ENCODE measurements at regions not wholly inside any gene's neighbourhood (a gene's known extent, or its start where the extent isn't known, plus 50 kb on each side); places are given as distances from the start of the nearest gene placed in this dataset.

- no peak overlapping the region for H3K18ac ChIP-seq (ENCODE audit: low read length)
- H4K8ac ChIP-seq (ENCODE audit: low read depth, low read length): no peak overlapping the region
- WGBS (ENCODE audit: extremely low coverage, insufficient coverage, low lambda C conversion rate): no CpG with 5 or more reads among the region's 3 CpGs
- H3K56ac ChIP-seq (ENCODE audit: low read length): no peak overlapping the region
- no peaks in the 10 kb centered on the region for H3K27me3 ChIP-seq (ENCODE audit: insufficient read depth, low read length, poor library complexity)
- H3K4me3 ChIP-seq (ENCODE audit: low read length): no peak overlapping the region
- no peak overlapping the region for H2AK5ac ChIP-seq (ENCODE audit: low read length)
- no peak overlapping the region for H3K27ac ChIP-seq (ENCODE audit: low read depth, low read length)
- no peak overlapping the region for H2BK5ac ChIP-seq (ENCODE audit: low read length)
- H2BK120ac ChIP-seq (ENCODE audit: low read depth, low read length): no peak overlapping the region
- H3K36me3 ChIP-seq (ENCODE audit: control insufficient read depth, insufficient read depth, low read length): no peaks in the 10 kb centered on the region
- no peak overlapping the region for H4K5ac ChIP-seq (ENCODE audit: low read length)
- H3K79me1 ChIP-seq (ENCODE audit: low read length): no peaks in the 10 kb centered on the region
- H3K4me2 ChIP-seq (ENCODE audit: low read length): no peak overlapping the region
- no peak overlapping the region for H3K23ac ChIP-seq (ENCODE audit: low read length)
- H3K79me2 ChIP-seq (ENCODE audit: control insufficient read depth, insufficient read depth, low read length): no peaks in the 10 kb centered on the region
- H2BK15ac ChIP-seq (replicated peaks; ENCODE audit: low read depth): no peak overlapping the region
- no peaks in the 10 kb centered on the region for H3K4me1 ChIP-seq (ENCODE audit: control insufficient read depth, low read depth, low read length)
- no peak for DNase-seq
- no peak overlapping the region for H3K9ac ChIP-seq (ENCODE audit: low read length)
- H3K4ac ChIP-seq (ENCODE audit: low read depth, low read length): no peak overlapping the region
Observed at GRCh38 chr6:148116001-148116400, 226.6 kb upstream of the SASH1 start.

GRCh38 chr6:148118244-148118643, 224.4 kb upstream of the SASH1 start:
- no peak overlapping the region for H3K27ac ChIP-seq (ENCODE audit: low read depth, low read length)
- no peak overlapping the region for H3K4me3 ChIP-seq (ENCODE audit: low read length)
- H3K79me1 ChIP-seq (ENCODE audit: low read length): no peaks in the 10 kb centered on the region
- H2BK5ac ChIP-seq (ENCODE audit: low read length): no peak overlapping the region
- no peak overlapping the region for H3K23ac ChIP-seq (ENCODE audit: low read length)
- WGBS (ENCODE audit: extremely low coverage, insufficient coverage, low lambda C conversion rate): no CpG with 5 or more reads among the region's 1 CpG
- no peak overlapping the region for H2BK120ac ChIP-seq (ENCODE audit: low read depth, low read length)
- H4K8ac ChIP-seq (ENCODE audit: low read depth, low read length): no peak overlapping the region
- H3K4me1 ChIP-seq (ENCODE audit: control insufficient read depth, low read depth, low read length): no peaks in the 10 kb centered on the region
- H2AK5ac ChIP-seq (ENCODE audit: low read length): no peak overlapping the region
- H2BK15ac ChIP-seq (replicated peaks; ENCODE audit: low read depth): no peak overlapping the region
- no peaks in the 10 kb centered on the region for H3K36me3 ChIP-seq (ENCODE audit: control insufficient read depth, insufficient read depth, low read length)
- H3K27me3 ChIP-seq (ENCODE audit: insufficient read depth, low read length, poor library complexity): no peaks in the 10 kb centered on the region
- H3K79me2 ChIP-seq (ENCODE audit: control insufficient read depth, insufficient read depth, low read length): no peaks in the 10 kb centered on the region
- no peak for DNase-seq
- H3K9ac ChIP-seq (ENCODE audit: low read length): no peak overlapping the region
- no peak overlapping the region for H3K18ac ChIP-seq (ENCODE audit: low read length)
- no peak overlapping the region for H3K4ac ChIP-seq (ENCODE audit: low read depth, low read length)
- H3K56ac ChIP-seq (ENCODE audit: low read length): no peak overlapping the region
- H4K5ac ChIP-seq (ENCODE audit: low read length): no peak overlapping the region
- H3K4me2 ChIP-seq (ENCODE audit: low read length): no peak overlapping the region

- DNase-seq: no peak
- Histone ChIP-seq H3K79me1 (ENCODE audit: low read length) (no peaks in the 10 kb centered on the region), H4K8ac (ENCODE audit: low read depth, low read length) (no peak overlapping the region), H3K27ac (ENCODE audit: low read depth, low read length) (no peak overlapping the region), H3K4me1 (ENCODE audit: control insufficient read depth, low read depth, low read length) (no peaks in the 10 kb centered on the region), H3K36me3 (ENCODE audit: control insufficient read depth, insufficient read depth, low read length) (no peaks in the 10 kb centered on the region), H2BK5ac (ENCODE audit: low read length) (no peak overlapping the region), H3K4me2 (ENCODE audit: low read length) (no peak overlapping the region), H3K4ac (ENCODE audit: low read depth, low read length) (no peak overlapping the region), H2AK5ac (ENCODE audit: low read length) (no peak overlapping the region), H3K18ac (ENCODE audit: low read length) (no peak overlapping the region), H3K23ac (ENCODE audit: low read length) (no peak overlapping the region), H3K56ac (ENCODE audit: low read length) (no peak overlapping the region), H2BK120ac (ENCODE audit: low read depth, low read length) (no peak overlapping the region), H3K9ac (ENCODE audit: low read length) (no peak overlapping the region), H4K5ac (ENCODE audit: low read length) (no peak overlapping the region), H3K4me3 (ENCODE audit: low read length) (no peak overlapping the region), H2BK15ac (replicated peaks; ENCODE audit: low read depth) (no peak overlapping the region), H3K27me3 (ENCODE audit: insufficient read depth, low read length, poor library complexity) (no peaks in the 10 kb centered on the region), H3K79me2 (ENCODE audit: control insufficient read depth, insufficient read depth, low read length) (no peaks in the 10 kb centered on the region)
- WGBS (ENCODE audit: extremely low coverage, insufficient coverage, low lambda C conversion rate): no CpG with 5 or more reads among the region's 6 CpGs
Observed at GRCh38 chr6:148128014-148128730, 214.5 kb upstream of the SASH1 start.

- Histone ChIP-seq H3K36me3 (ENCODE audit: control insufficient read depth, insufficient read depth, low read length) (no peaks in the 10 kb centered on the region), H3K56ac (ENCODE audit: low read length) (no peak overlapping the region), H3K4ac (ENCODE audit: low read depth, low read length) (no peak overlapping the region), H2AK5ac (ENCODE audit: low read length) (no peak overlapping the region), H3K27me3 (ENCODE audit: insufficient read depth, low read length, poor library complexity) (no peaks in the 10 kb centered on the region), H3K79me2 (ENCODE audit: control insufficient read depth, insufficient read depth, low read length) (no peaks in the 10 kb centered on the region), H3K79me1 (ENCODE audit: low read length) (no peaks in the 10 kb centered on the region), H3K9ac (ENCODE audit: low read length) (no peak overlapping the region), H2BK15ac (replicated peaks; ENCODE audit: low read depth) (no peak overlapping the region), H3K23ac (ENCODE audit: low read length) (no peak overlapping the region), H2BK5ac (ENCODE audit: low read length) (no peak overlapping the region), H3K4me3 (ENCODE audit: low read length) (no peak overlapping the region), H3K27ac (ENCODE audit: low read depth, low read length) (no peak overlapping the region), H4K8ac (ENCODE audit: low read depth, low read length) (no peak overlapping the region), H4K5ac (ENCODE audit: low read length) (no peak overlapping the region), H3K18ac (ENCODE audit: low read length) (no peak overlapping the region), H3K4me2 (ENCODE audit: low read length) (no peak overlapping the region), H3K4me1 (ENCODE audit: control insufficient read depth, low read depth, low read length) (no peaks in the 10 kb centered on the region), H2BK120ac (ENCODE audit: low read depth, low read length) (no peak overlapping the region)
- DNase-seq: no peak
- no CpG with 5 or more reads among the region's 6 CpGs for WGBS (ENCODE audit: extremely low coverage, insufficient coverage, low lambda C conversion rate)
Observed at GRCh38 chr6:148134592-148134991, 208.0 kb upstream of the SASH1 start.

- no peaks in the 10 kb centered on the region for H3K4me1 ChIP-seq (ENCODE audit: control insufficient read depth, low read depth, low read length)
- H3K23ac ChIP-seq (ENCODE audit: low read length): no peak overlapping the region
- H3K27me3 ChIP-seq (ENCODE audit: insufficient read depth, low read length, poor library complexity): no peaks in the 10 kb centered on the region
- no peak overlapping the region for H3K27ac ChIP-seq (ENCODE audit: low read depth, low read length)
- H2BK15ac ChIP-seq (replicated peaks; ENCODE audit: low read depth): no peak overlapping the region
- H4K8ac ChIP-seq (ENCODE audit: low read depth, low read length): no peak overlapping the region
- no peak overlapping the region for H3K4me3 ChIP-seq (ENCODE audit: low read length)
- no peak overlapping the region for H2BK120ac ChIP-seq (ENCODE audit: low read depth, low read length)
- H2BK5ac ChIP-seq (ENCODE audit: low read length): no peak overlapping the region
- no peak overlapping the region for H3K4ac ChIP-seq (ENCODE audit: low read depth, low read length)
- H3K79me1 ChIP-seq (ENCODE audit: low read length): no peaks in the 10 kb centered on the region
- no peaks in the 10 kb centered on the region for H3K79me2 ChIP-seq (ENCODE audit: control insufficient read depth, insufficient read depth, low read length)
- no peak overlapping the region for H2AK5ac ChIP-seq (ENCODE audit: low read length)
- H3K9ac ChIP-seq (ENCODE audit: low read length): no peak overlapping the region
- H3K56ac ChIP-seq (ENCODE audit: low read length): no peak overlapping the region
- no peak overlapping the region for H4K5ac ChIP-seq (ENCODE audit: low read length)
- WGBS (ENCODE audit: extremely low coverage, insufficient coverage, low lambda C conversion rate): no CpG with 5 or more reads among the region's 4 CpGs
- DNase-seq: no peak
- H3K4me2 ChIP-seq (ENCODE audit: low read length): no peak overlapping the region
- no peak overlapping the region for H3K18ac ChIP-seq (ENCODE audit: low read length)
- no peaks in the 10 kb centered on the region for H3K36me3 ChIP-seq (ENCODE audit: control insufficient read depth, insufficient read depth, low read length)
Observed at GRCh38 chr6:148136586-148136985, 206.1 kb upstream of the SASH1 start.

DNA sequence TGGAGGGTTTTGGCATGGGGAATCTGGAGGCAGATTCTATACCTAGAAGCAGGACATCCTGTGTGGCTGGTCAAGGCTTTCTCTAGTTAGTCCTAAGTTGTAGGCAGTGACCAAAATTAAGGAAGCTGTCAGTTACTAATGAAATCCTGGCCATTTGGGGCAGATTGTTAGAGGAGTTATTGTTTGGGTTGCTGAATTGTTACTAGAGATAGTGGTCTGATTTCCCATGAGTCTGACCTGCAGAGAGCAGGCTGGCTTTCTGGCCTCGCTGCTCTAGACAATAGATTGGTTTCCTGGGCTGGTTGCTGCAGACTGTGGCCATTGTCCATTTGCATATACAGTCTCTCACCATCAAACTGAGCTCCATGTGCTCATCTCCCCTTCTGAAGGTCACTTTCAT, 205.0 kb upstream of the SASH1 start:
- no peak overlapping the region for H3K4ac ChIP-seq (ENCODE audit: low read depth, low read length)
- H3K18ac ChIP-seq (ENCODE audit: low read length): no peak overlapping the region
- no peaks in the 10 kb centered on the region for H3K79me2 ChIP-seq (ENCODE audit: control insufficient read depth, insufficient read depth, low read length)
- H4K5ac ChIP-seq (ENCODE audit: low read length): no peak overlapping the region
- no peak for DNase-seq
- no peak overlapping the region for H3K9ac ChIP-seq (ENCODE audit: low read length)
- H3K4me2 ChIP-seq (ENCODE audit: low read length): no peak overlapping the region
- H3K4me1 ChIP-seq (ENCODE audit: control insufficient read depth, low read depth, low read length): no peaks in the 10 kb centered on the region
- H3K4me3 ChIP-seq (ENCODE audit: low read length): no peak overlapping the region
- no peak overlapping the region for H2BK15ac ChIP-seq (replicated peaks; ENCODE audit: low read depth)
- no peaks in the 10 kb centered on the region for H3K36me3 ChIP-seq (ENCODE audit: control insufficient read depth, insufficient read depth, low read length)
- H3K23ac ChIP-seq (ENCODE audit: low read length): no peak overlapping the region
- H3K27me3 ChIP-seq (ENCODE audit: insufficient read depth, low read length, poor library complexity): no peaks in the 10 kb centered on the region
- H3K56ac ChIP-seq (ENCODE audit: low read length): no peak overlapping the region
- H4K8ac ChIP-seq (ENCODE audit: low read depth, low read length): no peak overlapping the region
- no peak overlapping the region for H3K27ac ChIP-seq (ENCODE audit: low read depth, low read length)
- no CpG with 5 or more reads among the region's 1 CpG for WGBS (ENCODE audit: extremely low coverage, insufficient coverage, low lambda C conversion rate)
- H3K79me1 ChIP-seq (ENCODE audit: low read length): no peaks in the 10 kb centered on the region
- H2BK5ac ChIP-seq (ENCODE audit: low read length): no peak overlapping the region
- H2BK120ac ChIP-seq (ENCODE audit: low read depth, low read length): no peak overlapping the region
- no peak overlapping the region for H2AK5ac ChIP-seq (ENCODE audit: low read length)
